SKM-1 (cell line): ENCODE measurements at regions not wholly inside any gene's neighbourhood (a gene's known extent, or its start where the extent isn't known, plus 50 kb on each side); places are given as distances from the start of the nearest gene placed in this dataset.
"Not testable (repeated sequence)": the region's sequence is repeated elsewhere in the genome, so short reads cannot be mapped to it uniquely, and the experiment has no call there.

Experiments
- DNase-seq: peaks from one replicate; lab custom pipeline; 2025; ENCODE audit not compliant: unreplicated experiment; lab: John Stamatoyannopoulos, UW

- no peak for DNase-seq
Observed at GRCh38 chr12:90235642-90236041, 527.0 kb upstream of the ATP2B1 start.

- no peak for DNase-seq
Observed at GRCh38 chr12:90234472-90234871, 525.8 kb upstream of the ATP2B1 start.

GRCh38 chr12:90233168-90234100, 524.8 kb upstream of the ATP2B1 start:
- DNase-seq, result no peak

- no peak for DNase-seq
Observed at GRCh38 chr12:90229407-90230170, 521.0 kb upstream of the ATP2B1 start.

- DNase-seq, result no peak
Observed at GRCh38 chr12:90226211-90226610, 517.6 kb upstream of the ATP2B1 start.

GRCh38 chr12:90216815-90217214, 508.2 kb upstream of the ATP2B1 start:
- no peak for DNase-seq

GRCh38 chr12:90216020-90216552, 507.4 kb upstream of the ATP2B1 start:
- DNase-seq, result no peak

GRCh38 chr12:90211017-90211416, 502.4 kb upstream of the ATP2B1 start:
- no peak for DNase-seq

- DNase-seq, result no peak
Observed at GRCh38 chr12:90209029-90209428, 500.4 kb upstream of the ATP2B1 start.

GRCh38 chr12:90208379-90208778, 499.7 kb upstream of the ATP2B1 start:
- DNase-seq, result not testable (repeated sequence)

- DNase-seq, result no peak
Observed at GRCh38 chr12:90207799-90208198, 499.2 kb upstream of the ATP2B1 start.

- DNase-seq, result no peak
Observed at GRCh38 chr12:90205165-90205564, 496.5 kb upstream of the ATP2B1 start.

GRCh38 chr12:90203556-90203955, 494.9 kb upstream of the ATP2B1 start:
- no peak for DNase-seq

GRCh38 chr12:90199006-90199405, 490.4 kb upstream of the ATP2B1 start:
- DNase-seq, result no peak

GRCh38 chr12:90193500-90193899, 484.9 kb upstream of the ATP2B1 start:
- DNase-seq, result no peak

GRCh38 chr12:90188857-90189256, 480.2 kb upstream of the ATP2B1 start:
- DNase-seq, result no peak

- DNase-seq, result no peak
Observed at GRCh38 chr12:90183201-90183600, 474.6 kb upstream of the ATP2B1 start.

- DNase-seq, result no peak
Observed at GRCh38 chr12:90181216-90181615, 472.6 kb upstream of the ATP2B1 start.

GRCh38 chr12:90174956-90175355, 466.3 kb upstream of the ATP2B1 start:
- DNase-seq, result no peak

- no peak for DNase-seq
Observed at GRCh38 chr12:90174198-90174510, 465.5 kb upstream of the ATP2B1 start.

GRCh38 chr12:90173499-90174197, 465.0 kb upstream of the ATP2B1 start:
- DNase-seq, result no peak
